GM18498 (cell line): ENCODE measurements at regions not wholly inside any gene's neighbourhood (a gene's known extent, or its start where the extent isn't known, plus 50 kb on each side); places are given as distances from the start of the nearest gene placed in this dataset.
"Not testable (repeated sequence)": the region's sequence is repeated elsewhere in the genome, so short reads cannot be mapped to it uniquely, and the experiment has no call there.

ENCODE experiments used
- ATAC-seq: cut with Tn5 transposase; IDR thresholded peaks from one replicate; pipeline ENCODE4 v1.9.1; 2021; ENCODE audit warnings: mild to moderate bottlenecking, moderate library complexity; ENCODE audit not compliant: unreplicated experiment

DNA sequence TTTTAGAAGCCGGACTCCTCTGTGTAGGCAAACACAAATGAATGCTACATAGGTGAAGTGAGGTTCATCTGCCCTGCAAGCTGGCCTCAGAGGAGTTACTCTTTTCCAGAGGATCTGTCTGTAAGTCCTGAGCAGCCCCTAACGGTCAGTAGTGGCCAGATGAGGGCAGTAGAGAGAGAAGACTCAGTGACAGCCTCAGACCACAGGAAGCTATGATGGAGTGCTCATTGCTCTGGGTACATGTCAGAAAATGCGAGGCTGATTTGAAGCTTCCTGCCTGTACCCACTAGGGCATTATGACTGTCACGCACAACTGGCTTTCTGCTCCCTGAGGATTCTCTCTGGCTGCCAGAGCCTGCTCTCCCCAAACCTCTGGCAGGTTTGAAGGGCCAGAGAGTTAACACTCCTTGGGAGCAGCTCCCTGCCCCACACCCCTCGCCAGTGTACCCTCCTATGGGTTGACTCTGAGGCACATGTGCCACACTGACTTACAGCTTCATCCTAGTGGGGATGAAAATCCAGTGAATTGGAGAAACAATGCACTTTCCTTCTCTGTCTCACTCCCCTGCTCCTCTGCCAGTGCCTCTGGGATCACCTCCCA, 141.5 kb downstream of the GABRG2 start:
- ATAC-seq = peak; percentile 94

DNA sequence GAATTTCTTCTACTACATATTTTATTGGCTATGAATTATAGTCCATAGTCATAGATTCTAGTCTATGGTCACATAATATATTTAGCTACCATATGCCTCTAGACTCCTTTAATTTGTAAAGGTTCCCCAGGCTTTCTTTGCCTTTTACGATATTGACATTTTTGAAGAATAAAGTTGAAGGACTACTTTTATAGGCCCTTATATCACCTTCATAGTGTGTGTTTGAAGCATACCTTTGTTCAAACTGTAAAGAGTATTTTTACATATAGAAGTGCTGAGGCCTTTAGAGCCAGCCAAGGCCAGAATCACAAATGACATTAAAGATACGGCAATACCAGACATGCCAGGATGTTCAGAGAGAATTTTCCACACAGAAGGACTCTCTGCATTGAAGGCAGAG, 147.0 kb downstream of the GABRG2 start:
- ATAC-seq = no peak

DNA sequence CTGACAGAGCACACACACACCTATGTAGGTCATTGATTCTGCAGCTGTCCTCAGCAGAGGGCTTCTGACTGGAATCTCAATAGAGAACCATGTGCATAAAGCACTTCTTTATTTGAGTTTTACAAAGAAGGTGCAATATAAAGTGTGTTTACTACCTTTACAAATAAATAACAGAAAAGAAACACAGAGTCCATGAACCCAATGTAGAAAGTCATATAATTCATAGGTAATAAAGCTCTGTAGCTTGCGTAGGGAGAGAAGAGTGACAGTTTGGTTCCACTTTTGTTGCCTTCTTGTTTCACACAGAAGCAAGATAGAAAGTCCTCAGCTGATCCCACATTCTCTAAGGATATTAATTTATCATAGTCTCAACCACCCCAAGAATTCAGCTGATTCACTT, 149.5 kb downstream of the GABRG2 start:
- no peak for ATAC-seq

DNA sequence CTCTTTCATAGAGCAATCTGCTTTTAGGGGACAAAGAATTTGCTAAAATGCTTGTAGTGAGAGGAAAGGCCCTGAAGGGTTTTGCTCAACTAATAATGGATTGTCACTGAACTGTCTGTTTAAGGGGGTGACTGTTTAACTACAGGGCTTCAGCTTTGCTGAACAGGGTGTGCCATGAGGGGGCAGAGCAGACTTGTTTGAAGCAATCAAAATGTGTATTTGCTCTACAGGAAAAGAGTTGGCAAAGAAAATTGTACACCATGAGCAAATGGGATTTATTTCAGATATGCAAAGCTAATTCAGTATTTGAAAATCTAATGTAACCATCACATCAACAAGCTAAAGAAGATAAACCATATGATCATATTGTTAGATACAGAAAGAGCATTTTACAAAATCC, 154.3 kb downstream of the GABRG2 start:
- ATAC-seq = no peak

DNA sequence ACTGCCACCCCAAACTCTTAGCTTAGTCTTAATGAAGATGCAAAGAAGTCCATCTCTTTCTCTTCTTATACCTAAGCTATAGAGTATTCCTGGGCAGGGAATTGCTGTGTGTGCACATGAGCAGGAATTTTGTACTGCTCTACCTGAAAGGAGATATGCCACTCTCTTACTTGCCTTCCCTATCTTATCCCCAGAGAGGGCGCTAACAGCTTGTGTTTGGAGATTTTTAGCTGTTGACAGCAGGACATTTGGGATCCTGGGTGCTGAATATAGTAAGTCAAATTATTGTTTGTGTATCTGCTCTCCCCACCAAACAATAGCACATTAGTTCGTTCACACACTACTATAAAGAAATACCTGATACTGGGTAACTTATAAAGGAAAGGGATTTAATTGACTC, 159.5 kb downstream of the GABRG2 start:
- ATAC-seq = no peak

DNA sequence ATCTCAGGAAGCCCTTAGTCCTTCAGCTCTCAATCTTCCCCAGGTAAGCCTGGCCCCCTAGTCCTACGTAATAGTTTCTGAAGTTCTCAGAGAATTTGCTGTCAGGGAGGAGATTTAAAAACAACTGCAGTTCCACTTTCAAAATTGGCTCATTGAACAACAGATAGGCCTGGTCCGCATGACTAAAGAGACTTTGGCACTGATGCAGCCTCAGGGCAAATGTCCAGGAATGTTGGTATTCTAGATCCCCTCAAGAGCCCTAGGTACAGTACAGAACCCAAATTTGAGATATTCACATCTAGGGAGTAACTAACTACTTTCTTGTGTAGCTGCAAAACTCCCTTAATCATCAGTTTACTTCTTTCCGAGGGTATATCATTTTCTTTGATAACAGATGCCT, 162.8 kb downstream of the GABRG2 start:
- ATAC-seq = no peak

DNA sequence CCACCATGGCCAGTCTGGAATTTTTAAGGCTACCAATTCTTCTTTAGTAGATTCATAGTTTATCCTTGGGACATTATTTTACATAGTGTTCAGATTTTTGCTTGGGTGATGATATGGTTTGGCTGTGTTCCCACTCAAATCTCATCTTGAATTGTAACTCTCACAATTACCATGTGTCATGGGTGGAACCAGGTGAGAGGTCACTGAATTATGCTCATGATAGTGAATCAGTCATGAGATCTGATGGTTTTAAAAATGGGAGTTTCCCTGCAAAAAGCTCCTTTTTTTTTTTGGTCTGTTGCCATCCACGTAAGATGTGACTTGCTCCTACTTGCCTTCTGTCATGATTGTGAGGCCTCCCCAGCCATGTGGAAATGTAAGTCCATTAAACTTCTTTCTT, 163.9 kb downstream of the GABRG2 start:
- ATAC-seq = no peak

DNA sequence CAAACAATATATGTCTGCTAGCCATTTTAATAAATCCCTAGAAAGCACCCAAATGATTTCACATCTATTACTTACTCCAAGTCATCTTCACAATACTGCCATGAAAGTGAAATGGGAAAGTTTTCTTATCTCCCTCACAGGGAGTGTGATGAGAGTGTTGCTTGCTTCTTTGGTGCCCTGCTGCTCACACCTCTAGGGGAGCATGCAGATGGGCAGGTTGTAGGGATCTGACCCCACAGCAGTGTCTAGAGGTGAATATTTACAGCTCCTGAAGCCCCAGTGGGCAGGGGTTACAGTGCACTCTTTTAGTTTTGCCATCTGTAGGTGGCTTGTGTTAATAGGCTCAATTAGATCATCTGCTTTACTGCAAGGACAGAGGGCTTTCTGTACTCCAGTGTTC, 173.2 kb downstream of the GABRG2 start:
- no peak for ATAC-seq

DNA sequence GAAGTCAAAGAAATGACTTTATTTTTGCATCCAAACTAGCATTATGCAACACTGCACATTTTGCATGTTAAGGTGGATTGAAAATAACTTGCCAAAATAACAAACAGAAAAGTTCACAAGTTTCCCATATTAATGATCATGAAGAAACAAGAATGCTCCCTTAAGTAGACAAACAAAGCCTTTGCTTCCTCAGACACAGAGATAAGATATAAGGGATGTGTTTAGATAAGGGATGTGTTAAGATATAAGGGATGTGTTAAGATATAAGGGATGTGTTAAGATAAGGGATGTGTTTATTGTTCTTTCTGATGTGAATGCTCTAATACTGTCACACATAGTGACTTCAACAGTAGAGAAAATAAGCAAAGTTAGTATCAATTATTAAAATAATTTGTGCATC, 174.8 kb downstream of the GABRG2 start:
- ATAC-seq = no peak

DNA sequence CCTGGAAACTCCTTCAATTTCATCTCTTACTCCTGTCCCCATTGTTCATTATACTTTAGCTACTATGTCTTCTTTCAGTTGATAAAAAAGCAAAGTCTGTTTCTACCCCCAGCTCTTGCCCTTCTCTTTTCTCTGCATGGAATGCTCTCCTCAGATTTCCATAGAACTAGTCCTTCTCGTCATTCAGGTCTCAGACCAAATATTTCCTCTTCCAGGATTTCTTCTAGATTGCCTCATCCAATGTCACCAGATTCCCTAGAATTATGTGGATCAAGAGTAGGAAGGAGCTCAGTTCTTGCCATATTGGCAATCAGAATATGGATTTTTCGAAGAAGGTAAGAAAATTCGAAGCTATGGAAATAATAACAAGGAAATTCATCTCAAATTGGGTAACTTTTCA, 176.1 kb downstream of the GABRG2 start:
- ATAC-seq = no peak

DNA sequence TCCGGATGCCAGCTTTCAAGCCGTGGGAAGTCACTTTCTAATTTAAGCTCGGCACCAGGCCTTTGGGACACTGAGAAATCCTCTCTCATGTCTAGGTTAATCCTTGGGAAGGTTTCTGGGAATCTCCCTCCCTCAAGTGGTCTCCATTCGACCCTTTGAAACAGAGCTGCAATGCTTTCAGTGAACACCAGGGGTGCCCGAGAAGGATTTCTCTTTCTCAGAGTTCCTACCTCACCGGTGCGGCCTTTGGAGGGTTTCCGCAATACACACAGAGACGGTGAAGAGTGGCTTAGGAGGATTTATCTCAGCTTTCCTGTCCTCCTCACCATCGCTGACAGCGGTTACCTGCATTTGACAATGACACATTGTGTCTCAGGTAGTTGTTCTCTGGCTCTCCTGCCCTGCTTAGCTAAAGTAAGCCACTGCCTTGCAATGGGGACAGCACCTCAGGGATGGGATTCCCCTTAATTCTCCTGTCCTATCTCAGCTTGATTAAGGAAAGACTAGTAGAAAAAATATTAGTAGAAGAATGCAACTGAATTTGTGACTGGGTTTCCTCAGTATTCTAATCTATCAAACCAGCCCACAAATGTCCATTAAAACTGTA, 180.6 kb downstream of the GABRG2 start:
- no peak for ATAC-seq

DNA sequence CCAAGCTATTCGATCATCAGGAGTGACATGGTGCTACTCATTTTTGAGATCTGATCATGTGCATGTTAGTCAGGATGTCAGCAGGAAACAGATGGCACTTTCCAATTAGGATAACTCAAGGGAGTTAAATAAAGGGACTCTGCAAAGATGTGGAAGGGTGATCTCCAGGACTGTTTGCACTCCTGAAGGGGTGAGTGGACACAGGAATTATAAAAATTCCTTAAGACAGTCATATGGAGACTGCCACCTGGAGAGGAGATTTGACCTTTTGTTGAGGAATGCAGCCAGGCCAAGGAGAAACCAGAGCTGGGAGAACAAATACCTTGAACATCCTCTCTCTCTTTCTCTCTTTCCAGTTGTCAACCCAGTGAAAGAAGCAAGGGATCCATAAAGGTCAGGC, 189.1 kb downstream of the GABRG2 start:
- ATAC-seq = no peak

DNA sequence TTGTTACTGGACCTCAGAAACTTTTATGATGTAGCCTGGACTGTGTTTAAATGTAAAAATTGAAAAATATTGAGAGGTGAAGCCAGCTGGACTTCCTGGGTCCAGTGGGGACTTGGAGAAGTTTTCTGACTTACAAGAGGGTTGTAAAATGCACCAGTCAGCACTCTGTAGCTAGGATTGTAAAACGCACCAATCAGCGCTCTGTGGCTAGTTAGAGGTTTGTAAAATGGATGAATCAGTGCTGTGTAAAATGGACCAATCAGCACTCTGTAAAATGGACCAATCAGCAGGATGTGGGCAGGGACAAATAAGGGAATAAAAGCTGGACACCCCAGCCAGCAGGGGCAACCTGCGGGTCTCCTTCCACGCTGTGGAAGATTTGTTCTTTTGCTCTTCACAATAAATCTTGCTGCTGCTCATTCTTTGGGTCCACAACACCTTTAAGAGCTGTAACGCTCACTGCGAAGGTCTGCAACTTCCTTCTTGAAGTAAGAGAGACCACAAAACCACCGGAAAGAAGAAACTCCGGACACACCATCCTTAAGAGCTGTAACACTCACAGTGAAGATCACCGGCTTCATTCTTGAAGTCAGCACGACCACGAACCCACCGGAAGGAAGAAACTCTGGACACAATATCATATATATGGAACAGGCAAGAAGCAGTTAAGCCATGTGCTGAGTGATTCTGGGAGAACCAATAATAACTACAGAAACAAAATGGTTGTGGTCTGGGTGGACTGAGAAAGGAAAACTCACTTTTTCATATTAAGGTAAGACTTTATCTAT, 201.3 kb downstream of the GABRG2 start:
- peak; percentile 72 for ATAC-seq

DNA sequence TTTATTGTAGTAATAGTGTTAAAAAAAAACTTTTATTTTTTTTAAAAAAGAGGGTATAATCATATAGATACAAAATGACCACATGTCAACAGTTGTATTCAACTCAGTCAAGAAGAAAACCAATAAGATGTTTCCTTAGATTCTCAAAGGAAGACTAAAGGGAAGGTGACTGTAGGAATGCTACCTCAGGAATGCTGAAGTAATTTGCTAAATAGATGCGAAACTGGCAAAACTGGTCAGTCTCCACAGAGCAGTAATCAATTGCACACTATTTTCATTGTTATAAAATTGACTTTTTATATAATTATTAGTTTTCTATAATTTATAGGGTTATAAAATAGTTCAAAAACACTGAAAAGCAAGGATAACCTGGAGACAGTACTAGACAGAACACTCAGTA, 204.8 kb downstream of the GABRG2 start:
- ATAC-seq = no peak

DNA sequence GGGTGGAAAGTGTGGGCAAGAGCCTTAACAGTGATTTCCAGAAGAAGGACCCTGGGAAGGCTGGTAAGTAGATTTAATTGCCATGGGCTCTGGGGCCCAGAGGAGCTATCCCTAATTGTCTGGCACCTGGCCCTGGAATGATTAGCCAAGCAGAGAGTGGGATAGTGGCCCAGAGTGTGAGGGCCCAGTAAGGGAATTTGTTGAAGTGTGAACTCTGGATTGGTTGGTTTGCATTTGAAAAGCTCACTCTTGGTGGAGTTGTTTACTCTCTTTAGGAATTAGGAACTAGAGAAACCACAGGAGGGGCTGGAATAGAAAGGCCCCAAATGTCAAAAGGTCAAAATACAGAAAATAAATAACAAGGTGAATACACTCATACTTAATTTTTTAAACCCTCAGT, 207.1 kb downstream of the GABRG2 start:
- no peak for ATAC-seq

DNA sequence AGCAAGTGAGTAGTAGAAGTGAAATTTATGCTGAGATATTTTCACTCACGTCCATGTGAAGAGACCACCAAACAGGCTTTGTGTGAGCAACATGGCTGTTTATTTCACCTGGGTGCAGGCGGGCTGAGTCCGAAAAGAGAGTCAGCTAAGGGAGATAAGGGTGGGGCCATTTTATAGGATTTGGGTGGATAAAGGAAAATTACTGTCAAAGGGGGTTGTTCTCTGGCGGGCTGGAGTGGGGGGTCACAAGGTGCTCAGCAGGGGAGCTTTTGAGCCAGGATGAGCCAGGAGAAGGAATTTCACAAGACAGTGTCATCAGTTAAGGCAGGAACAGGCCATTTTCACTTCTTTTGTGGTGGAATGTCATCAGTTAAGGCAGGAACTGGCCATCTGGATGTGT, 207.8 kb downstream of the GABRG2 start:
- not testable (repeated sequence) for ATAC-seq

DNA sequence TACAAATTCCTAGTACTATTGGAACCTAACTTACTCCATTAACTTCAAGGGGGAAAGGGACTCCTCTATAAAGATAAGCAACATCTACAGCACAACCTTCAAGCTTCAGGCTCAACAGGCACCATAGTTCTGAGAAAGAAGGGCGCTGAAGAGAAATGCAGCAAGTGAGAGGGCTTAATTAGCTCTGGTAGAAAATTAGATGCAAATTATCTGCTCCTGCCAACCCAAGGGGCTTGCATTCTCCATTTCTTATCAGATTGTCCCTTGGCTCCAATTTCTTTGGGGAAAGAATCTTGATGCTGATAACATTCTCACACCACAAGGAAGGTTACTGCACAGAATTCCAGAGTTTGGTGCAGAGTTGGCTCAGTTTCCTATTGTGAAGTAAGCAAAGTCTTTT, 214.6 kb downstream of the GABRG2 start:
- no peak for ATAC-seq

DNA sequence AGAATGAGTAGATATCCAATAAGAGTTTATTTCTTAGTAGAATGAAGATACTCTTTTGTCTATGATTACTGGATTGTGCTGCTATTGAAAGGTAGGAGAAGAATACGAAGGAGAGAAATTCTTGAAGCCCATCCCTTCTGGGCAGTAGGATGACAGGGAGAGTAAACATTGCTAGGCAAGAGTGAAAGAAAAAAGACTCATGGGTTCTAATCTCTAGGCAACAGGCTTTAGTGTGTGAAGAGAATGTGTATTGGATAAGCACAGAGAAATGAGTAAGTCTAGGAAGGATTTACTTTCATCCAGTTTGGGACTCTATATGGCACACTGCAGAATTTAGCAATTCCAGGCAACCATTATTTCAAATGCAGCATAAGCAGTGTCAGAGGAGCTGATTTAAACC, 216.0 kb downstream of the GABRG2 start:
- no peak for ATAC-seq

DNA sequence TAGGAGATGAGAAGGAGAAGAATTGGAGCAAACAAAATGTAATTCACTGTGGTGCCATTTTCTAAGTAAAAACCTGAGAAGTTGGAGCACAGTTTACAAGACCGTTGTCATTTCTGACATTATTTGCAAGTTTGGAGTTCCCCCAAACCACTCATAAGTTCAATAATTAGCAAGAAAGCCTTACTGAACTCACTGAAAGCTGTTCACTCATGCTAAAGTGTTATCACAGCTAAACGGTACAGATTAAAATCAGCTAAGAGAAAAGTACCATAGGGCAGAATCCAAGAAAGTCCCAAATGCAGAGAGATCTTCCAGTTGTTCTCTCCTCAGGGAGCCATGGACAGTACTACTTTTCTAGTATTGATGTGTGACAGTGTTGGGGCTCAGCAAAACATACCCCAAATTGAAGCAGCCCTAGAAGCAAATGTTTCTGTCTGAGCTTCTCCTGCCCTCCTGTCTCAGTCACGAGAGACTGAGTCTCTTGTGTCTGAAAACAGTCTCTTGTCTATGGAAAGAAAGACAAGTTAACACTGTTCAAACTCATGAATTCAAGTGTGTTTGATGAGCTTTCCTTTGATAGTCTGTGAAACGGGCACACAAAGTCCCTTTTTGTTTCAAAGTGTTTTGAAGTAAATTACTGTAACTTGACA, 221.2 kb downstream of the GABRG2 start:
- peak; percentile 57 for ATAC-seq

DNA sequence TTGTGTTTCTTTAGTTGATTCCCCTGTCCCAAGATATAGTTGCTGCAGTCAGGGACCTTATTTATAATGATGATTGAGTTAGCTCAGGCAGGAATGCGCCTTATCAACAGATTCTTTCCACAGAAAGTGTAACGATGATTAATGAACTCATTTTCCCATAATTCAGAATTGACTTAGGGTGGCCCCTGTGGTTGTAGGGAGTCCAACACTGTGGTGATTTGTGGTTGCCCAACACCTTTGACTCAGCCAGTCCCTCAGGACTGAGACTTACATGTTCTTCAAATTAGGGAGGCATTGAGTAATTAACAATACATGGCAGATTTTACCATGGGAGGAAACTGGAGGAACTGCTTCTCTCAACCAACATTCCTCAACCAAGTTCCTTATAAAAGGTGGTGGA, 221.9 kb downstream of the GABRG2 start:
- ATAC-seq = peak; percentile 31

DNA sequence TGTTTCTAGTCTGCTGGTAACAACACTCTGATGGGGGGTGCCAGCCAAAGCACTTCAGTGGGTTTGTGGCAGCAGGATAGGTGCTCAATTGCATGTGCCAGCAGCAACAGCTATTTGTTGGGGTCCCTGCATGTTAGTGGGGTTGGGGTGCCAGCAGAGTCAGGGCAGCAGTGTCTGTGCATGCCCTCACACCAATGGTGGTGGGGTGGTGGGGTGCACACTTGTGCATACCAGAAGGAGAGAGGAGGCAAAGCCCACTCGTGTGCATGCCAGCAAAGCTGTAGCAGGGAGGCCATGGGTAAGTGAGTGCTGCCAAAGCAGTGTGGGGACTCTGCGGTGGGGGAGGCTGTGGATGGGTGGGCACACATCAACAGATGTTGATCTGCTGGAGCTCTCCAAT, 232.2 kb downstream of the GABRG2 start:
- ATAC-seq = no peak

DNA sequence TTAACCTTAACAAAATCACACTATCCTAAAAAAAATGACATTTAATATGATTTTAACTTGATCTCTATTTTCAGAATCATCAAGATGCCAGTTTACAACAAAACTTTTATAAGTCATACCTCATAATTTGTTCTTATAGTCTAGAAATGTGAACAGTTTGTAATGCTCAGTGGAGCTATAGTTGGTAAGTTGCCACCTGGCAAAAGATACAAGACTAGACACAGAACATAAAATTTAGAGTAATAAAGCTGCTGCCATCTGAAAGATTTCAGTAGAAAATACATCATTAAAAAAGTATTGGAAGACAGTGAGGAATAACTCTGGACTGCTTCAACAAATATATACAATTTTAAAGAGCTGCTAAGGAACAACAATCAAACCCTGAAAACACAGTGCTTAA, 233.8 kb downstream of the GABRG2 start:
- ATAC-seq = no peak
